HT-29 (cell line): ENCODE measurements at regions not wholly inside any gene's neighbourhood (a gene's known extent, or its start where the extent isn't known, plus 50 kb on each side); places are given as distances from the start of the nearest gene placed in this dataset.

Source experiments
- DNase-seq: peaks from one replicate; pipeline ENCODE4 v3.0.0-alpha.2; 2015; ENCODE audit warnings: low spot score

- DNase-seq, result no peak
Observed at GRCh38 chr6:163777716-163778115, 363.2 kb downstream of the QKI start.

DNA sequence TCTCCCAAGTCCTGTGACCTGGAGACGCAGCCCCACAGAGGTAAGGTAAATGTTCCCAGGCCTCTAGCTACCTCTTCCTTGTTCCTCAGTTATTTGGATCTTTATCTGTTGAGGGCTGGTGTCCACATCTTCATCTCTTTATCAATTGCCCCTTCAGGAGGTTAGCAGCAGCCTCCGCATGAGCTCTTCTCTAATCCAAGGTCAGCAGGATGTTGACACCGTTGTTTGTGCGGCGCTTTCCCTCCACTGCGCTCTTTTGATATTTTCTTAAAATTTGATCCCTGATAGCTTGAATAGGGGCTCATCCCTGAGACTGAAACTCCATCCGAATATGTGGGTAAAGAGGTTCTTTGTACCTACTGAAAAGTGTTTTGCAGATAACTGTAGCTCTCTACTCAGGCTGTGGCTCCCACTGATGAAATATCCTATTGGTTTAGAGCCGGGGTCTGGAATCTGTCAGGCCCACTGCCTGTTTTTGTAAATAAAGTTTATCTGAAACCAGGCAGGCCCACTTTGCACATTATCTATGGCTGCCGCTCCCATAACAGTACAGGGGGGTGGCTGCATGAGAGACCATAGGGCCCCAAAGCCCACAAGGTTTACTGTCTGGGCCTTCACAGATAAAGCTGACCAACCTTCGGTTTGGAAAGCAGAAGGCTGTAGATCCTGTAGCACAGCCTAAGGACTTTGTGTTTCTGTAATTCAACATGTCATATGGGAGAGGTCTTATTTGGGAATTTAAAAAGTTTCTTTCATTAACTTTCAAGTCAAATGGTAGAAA lies 362.6 kb downstream of the QKI start:
- DNase-seq, result no peak

DNA sequence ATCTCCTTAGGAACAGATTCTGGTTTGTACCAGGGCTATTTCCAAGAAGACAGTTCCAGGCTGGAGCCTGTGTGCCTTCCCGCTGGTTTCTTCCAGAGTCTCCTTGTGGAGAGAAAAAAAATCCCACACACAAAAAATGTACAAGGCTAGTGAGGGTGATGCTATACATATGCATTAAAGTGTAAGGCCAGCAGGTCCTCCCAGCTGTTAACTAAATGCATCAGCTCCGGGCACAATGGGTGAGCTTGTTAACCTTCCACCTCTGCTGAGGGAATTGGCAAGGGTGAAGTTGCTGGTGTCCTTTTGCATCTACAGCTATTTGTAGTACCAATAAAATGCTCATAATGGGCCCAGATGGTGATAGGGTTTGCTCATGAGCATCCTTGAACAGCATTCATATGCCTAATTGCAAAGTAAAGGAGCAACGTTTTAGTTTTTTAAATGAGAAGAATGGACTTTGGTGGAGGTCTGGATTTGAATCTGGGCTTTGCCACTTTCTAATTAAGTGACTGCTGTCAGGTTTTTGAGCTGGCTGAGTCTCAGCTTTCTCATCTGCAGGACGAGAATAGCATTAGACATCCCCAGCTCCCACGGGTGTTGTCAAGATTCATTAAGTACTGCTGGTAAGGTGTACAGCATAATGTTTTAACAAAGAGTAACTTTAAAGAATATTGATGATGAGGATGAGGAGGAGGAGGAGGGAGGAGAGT lies 361.8 kb downstream of the QKI start:
- DNase-seq, result no peak

- DNase-seq, result no peak
Observed at GRCh38 chr6:163775313-163775712, 360.8 kb downstream of the QKI start.

GRCh38 chr6:163774485-163774884 lies 360.0 kb downstream of the QKI start:
- DNase-seq, result no peak

DNA sequence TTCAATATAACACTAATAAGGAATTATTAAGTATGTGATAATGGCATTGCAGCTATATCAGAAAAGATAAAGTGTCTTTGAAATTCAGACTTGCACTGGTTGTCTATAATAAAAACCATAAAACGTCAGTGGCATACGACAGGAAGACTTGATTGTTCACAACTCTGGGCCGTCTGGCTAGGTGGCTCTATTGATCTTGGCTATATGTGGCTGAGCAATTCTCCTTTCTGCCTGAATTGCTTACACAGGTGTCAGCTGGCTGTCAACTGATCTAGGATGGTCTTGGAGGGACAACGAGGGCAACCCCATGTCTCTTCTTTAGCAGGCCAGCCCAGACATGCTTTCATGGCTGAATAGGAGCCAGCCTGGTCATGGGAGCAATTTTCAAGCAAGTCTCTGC lies 359.1 kb downstream of the QKI start:
- no peak for DNase-seq

- no peak for DNase-seq
Observed at GRCh38 chr6:163772701-163773100, 358.2 kb downstream of the QKI start.

DNA sequence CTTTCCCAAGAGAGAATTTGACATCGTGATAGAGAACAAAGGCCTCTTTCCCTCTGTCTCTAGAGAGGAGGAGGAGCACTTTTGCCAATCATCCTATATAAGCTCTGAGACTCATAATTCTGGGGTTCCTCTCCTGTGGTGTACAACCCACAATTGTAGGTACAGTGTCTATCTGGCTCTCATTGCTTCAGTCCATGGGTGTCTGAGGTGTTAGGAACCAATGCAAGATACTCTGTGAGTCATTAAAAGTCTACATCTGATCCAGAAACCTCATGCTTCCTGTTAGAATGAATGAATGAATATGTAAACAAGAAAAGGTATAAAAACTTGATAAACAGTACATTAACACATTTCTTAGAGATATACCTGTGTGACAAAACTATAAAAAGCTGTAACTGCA lies 356.7 kb downstream of the QKI start:
- no peak for DNase-seq

DNA sequence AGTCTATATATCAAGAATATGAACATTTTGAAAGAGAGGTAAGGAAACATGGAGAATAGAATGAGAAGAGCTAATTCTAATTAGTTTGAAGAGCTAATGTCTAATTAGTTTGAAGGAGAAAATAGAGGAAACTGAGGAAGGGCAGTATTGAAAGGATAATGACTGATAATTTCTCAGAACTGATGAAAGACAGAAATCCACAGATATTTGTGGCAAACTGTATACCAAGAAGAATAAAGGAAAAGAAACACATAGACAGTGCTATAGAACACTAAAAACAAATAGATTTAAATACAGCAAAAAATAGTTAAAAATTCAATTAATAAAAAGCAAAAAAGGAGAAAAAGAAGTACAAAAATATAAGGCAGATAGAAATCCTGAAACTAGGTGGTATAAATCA lies 354.4 kb downstream of the QKI start:
- no peak for DNase-seq

DNA sequence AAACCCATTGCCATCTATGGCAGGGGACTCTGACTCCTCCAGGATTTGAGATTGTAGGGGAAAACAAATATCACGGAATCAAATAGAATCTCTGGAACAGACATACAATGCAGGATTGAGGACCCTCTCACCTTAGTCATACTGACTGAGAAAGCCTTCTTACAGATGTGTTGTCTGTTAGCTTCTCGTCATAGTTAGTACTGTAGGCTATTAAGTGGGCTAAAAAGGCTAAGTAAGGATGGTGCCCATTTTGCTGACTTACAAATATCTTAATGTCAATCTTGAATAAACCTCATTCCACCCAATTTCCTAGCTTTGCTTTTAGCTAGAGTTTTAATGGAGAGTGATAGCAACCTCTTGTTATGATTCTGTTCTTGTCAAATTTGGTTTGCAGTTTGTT lies 352.4 kb downstream of the QKI start:
- DNase-seq, result no peak

DNA sequence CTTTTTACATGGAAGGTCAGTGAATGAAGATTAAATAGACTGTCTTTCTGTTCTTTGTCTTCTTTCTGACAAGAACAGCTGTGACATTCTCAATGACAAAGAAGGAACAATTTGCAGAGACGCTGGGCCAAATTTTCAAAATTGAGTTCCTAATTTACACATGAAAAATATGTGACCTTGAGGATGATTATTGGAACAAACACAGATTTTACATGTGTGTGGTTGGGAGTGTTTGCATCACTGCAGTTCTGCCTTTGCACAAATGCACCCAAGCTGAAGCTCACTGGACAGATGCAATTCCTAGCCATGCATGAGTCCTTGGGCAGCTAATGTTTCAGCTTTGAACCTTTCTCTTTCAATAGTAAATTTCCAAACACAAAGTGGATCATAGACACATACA lies 350.8 kb downstream of the QKI start:
- DNase-seq, result no peak

DNA sequence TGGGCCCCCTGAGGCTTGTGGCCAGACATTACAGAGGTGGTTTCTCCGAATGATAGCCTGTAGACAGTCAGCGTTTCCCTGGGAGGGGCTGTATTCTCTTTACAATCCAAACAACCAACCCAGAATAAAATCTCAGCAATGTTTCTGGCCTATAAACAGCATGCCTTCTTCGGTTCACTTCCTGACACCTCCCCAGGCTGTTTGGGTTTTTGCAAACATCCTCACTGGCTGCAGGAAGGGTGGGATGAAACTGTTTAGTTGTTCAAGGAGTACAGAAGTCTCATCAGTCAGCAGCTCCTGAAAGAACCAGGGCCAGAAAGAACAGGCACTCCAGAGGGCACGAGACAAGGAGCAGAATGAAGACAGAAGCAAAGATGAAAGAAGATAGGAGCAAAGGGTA lies 350.0 kb downstream of the QKI start:
- DNase-seq, result no peak

GRCh38 chr6:163761481-163761880 lies 347.0 kb downstream of the QKI start:
- DNase-seq, result no peak

- DNase-seq, result no peak
Observed at GRCh38 chr6:163760860-163761259, 346.3 kb downstream of the QKI start.

- no peak for DNase-seq
Observed at GRCh38 chr6:163759542-163759941, 345.0 kb downstream of the QKI start.

DNA sequence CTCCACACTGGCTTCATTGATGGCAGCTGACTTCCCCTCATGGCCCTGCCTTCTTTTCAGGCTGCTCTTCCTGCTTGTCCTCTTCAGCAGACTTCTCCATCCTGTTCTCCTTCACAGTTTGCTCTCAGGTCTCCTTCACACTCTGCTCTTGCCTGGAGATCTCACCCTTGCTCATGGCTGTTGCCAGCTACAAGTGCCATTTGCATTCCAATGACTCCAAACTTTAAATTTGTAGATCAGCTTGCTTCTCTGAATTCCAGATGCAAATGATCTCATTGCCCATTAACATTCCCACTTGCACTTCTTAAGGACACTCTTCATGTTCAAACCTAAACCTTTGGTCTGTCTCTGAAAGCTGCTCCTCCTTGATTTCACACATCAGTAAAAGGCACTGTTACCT lies 343.0 kb downstream of the QKI start:
- DNase-seq, result no peak

DNA sequence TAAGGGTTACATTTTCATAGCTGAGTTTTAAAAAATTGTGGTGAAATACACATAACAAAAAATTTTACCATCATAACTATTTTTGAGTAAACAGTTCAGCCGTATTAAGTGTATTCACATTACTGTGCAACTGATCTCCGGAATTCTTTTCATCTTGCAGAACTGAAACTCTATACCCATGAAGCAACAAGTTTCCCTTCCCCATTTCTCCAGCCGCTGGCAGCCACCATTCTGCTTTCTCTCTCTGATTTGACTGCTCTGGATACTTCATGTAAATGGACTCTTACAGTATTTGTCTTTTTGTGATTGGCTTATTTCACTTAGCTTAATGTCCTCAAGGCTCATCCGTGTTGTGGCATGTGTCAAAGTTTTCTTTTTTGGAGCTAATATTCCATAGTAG lies 341.6 kb downstream of the QKI start:
- no peak for DNase-seq

DNA sequence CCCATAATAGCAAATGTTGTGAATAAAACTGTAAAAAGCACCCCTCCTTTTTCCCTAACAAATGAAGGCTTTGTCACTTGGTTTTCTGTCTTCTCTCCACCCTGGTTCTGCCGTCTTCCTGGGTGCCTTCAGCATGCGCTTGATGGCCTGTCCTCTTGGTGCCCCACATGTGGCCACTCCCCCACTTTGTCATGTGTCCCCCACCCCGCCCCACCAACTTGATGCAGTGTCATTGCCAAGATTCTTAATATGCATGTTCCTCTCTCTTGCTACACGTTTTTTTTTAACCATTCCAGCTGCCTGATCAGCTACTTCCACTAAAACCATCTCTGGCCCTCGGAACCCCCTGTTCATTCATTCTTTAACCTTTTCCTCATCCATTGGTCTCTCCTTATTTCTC lies 340.3 kb downstream of the QKI start:
- no peak for DNase-seq

GRCh38 chr6:163753430-163753829 lies 338.9 kb downstream of the QKI start:
- DNase-seq, result no peak

DNA sequence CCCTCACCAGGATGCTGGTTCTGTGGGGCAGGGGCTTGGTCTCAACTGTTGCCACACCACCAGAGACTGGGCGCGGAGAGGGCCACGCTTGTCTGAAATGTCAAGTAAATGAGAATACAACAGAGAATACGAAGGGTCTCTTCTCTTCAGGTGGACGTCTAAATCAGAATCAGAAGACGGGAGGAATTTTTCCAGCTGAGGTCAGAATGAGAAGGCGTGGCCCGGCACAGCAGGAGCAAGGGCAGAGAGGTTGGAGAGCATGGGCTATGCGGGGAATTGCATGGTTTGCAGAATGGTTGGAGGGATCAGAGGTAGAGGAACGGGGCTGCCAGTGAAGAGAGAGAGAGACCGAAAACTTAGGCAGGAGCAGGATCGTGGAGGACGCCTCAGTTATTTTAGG lies 337.9 kb downstream of the QKI start:
- no peak for DNase-seq

- no peak for DNase-seq
Observed at GRCh38 chr6:163751032-163751525, 336.6 kb downstream of the QKI start.

DNA sequence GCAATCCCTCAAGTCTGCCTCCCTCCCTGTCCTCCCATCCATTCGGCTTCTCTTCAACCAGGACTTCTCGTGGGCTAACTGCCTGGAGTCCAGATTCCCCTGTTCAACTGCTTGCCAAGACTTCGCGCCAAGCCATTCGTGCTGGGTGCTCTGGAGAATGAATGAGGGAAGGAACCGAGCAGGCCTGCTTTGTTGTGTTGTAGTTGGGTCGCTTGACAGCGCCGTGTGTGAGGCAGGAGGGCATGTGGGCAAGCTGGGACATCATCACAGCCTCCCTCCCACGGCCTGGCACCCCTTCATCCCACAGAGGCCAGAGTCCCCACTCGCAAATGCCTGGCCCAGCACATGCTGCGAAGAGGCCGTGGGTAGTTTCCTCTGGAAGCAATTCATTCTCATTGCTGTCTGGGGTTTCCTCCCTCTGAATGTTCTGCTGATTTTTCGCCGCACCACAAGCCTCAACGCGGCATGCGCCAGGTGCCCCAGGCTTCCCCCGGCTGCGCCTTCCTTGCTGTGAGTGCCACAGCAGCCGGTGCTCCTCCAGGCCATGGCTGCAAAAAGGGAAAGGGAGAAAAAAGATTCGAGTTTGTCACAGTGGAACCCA lies 336.0 kb downstream of the QKI start:
- no peak for DNase-seq

DNA sequence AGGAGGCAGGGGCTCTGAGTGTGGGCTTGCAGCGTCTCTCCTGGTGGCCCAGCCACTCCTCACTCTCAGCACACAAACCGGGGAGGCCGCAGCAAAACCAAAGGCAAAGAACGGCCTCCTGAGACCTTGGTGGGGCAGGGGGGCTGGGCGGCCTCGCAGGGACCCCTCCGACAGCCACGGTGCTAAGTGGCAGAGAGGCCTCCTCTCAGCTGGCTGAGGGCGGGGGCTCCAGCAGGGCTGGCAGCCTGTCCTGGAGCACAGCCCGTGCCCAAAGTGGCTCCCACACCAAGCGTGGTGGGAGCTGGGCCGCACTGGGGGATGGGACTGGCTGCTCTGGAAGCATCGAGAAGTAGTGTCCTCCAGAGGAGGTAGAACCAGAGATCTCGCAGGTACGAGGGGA lies 334.4 kb downstream of the QKI start:
- DNase-seq, result no peak
